ENCODE measurements at regions not wholly inside any gene's neighbourhood (a gene's known extent, or its start where the extent isn't known, plus 50 kb on each side); places are given as distances from the start of the nearest gene placed in this dataset.

DNA sequence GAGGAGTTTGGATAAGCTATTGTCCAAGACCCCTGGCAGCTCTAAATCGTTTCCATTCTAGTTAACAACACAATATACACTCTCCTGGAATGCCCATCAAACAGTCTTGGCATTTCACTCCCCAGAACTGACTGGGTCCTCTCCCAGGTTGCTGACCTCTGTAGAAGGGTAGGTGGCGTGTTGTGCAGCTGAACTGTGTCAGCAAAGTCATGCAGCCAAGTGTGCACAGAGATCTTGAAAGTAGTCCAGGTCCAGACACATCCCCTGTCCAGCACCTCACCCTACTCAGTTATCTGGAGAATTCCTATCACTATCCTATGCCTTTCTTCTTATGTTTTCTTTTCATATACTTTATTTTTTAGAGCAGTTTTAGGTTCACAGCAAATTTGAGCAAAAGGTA lies 312.7 kb downstream of the GABRB3 start:
- intact Hi-C loops (cut with DNase I; ENCODE audit: low total_unique reads), result no loop called here
- Histone ChIP-seq H3K4me1 (no peaks in the 10 kb centered on the region), H3K36me3 (no peaks in the 10 kb centered on the region), H3K27me3 (no peaks in the 10 kb centered on the region), H3K9me3 (peaks cover 0 to 54% (median 12%) of the 10 kb centered on the region in 4 donors), H3K27ac (no peak overlapping the region), H3K4me3 (no peak overlapping the region)
- 41 to 64% (median 61%) methylated on average over 2 of the region's 2 CpGs for WGBS, 5 donors
- TF ChIP-seq, protein P1, sequence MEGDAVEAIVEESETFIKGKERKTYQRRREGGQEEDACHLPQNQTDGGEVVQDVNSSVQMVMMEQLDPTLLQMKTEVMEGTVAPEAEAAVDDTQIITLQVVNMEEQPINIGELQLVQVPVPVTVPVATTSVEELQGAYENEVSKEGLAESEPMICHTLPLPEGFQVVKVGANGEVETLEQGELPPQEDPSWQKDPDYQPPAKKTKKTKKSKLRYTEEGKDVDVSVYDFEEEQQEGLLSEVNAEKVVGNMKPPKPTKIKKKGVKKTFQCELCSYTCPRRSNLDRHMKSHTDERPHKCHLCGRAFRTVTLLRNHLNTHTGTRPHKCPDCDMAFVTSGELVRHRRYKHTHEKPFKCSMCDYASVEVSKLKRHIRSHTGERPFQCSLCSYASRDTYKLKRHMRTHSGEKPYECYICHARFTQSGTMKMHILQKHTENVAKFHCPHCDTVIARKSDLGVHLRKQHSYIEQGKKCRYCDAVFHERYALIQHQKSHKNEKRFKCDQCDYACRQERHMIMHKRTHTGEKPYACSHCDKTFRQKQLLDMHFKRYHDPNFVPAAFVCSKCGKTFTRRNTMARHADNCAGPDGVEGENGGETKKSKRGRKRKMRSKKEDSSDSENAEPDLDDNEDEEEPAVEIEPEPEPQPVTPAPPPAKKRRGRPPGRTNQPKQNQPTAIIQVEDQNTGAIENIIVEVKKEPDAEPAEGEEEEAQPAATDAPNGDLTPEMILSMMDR (IDR thresholded peaks at IDR 0.05), result no peak
- no peak for TF ChIP-seq POLR2AphosphoS5 (IDR thresholded peaks at IDR 0.05)
- no peak for TF ChIP-seq POLR2A (IDR thresholded peaks at IDR 0.05)
- TF ChIP-seq EP300 (IDR thresholded peaks at IDR 0.05), result no peak
- no peak for DNase-seq

DNA sequence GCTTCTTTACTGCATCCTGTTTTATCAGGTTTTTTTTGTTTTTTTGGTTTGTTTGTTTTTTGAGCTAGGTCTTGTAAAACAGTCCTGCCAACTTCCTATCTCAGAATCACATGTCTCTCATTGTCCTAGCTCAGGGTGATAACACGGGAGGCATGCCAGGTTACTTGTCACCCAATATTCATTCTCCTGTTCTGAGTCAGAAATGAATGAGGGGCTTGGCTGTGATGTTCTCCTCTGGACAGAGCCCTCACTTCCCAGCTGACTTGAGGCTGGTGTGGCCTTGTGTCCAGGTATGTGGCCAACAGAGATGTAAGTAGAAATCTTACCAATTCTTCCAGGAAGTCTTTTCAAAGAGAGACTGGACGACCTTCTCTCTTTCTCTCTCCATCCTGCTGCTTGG lies 317.0 kb downstream of the GABRB3 start:
- H3K27me3 ChIP-seq, result no peaks in the 10 kb centered on the region
- TF ChIP-seq EP300 (IDR thresholded peaks at IDR 0.05) (no peak), POLR2A (IDR thresholded peaks at IDR 0.05) (no peak), POLR2AphosphoS5 (IDR thresholded peaks at IDR 0.05) (no peak)
- TF ChIP-seq, protein P1 (IDR thresholded peaks at IDR 0.05), result no peak
- H3K27ac ChIP-seq, result no peak overlapping the region
- no peaks in the 10 kb centered on the region for H3K36me3 ChIP-seq
- 44 to 59% (median 47%) methylated on average over 2 of the region's 2 CpGs for WGBS, 5 donors
- peaks cover 0 to 54% (median 12%) of the 10 kb centered on the region in 4 donors for H3K9me3 ChIP-seq
- H3K4me3 ChIP-seq, result no peak overlapping the region
- DNase-seq, result no peak
- intact Hi-C loops (cut with DNase I; ENCODE audit: low total_unique reads), result no loop called here
- no peaks in the 10 kb centered on the region for H3K4me1 ChIP-seq

DNA sequence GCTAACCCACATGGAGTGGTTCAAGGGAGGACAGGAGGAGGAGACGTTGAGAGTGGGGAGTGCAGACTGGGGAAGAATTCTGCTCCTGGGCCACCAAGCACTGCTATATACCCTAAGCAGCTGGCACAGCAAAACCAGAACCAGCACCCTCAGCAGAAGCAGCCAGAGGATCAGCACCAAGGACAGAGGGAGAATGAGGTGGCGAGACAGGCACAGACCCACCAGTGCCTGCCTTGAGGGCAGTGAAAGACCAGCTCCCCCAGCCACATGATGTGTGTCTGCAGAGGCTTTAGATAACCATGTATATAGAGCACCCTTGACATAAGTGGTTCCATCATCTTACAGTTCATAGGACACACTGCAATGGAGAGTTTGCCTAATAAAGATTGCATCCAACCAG lies 319.0 kb downstream of the GABRB3 start:
- no peaks in the 10 kb centered on the region for H3K4me1 ChIP-seq
- no peak for DNase-seq
- no peak overlapping the region for H3K27ac ChIP-seq
- H3K27me3 ChIP-seq, result no peaks in the 10 kb centered on the region
- no peak overlapping the region for H3K4me3 ChIP-seq
- WGBS, 5 donors, result 36 to 61% (median 43%) methylated on average over 2 of the region's 2 CpGs
- intact Hi-C loops (cut with DNase I; ENCODE audit: low total_unique reads), result no loop called here
- H3K9me3 ChIP-seq, result peaks cover 0 to 47% (median 12%) of the 10 kb centered on the region in 4 donors
- TF ChIP-seq POLR2AphosphoS5 (IDR thresholded peaks at IDR 0.05) (no peak), POLR2A (IDR thresholded peaks at IDR 0.05) (no peak), EP300 (IDR thresholded peaks at IDR 0.05) (no peak)
- TF ChIP-seq, protein P1 (IDR thresholded peaks at IDR 0.05), result no peak
- H3K36me3 ChIP-seq, result no peaks in the 10 kb centered on the region

DNA sequence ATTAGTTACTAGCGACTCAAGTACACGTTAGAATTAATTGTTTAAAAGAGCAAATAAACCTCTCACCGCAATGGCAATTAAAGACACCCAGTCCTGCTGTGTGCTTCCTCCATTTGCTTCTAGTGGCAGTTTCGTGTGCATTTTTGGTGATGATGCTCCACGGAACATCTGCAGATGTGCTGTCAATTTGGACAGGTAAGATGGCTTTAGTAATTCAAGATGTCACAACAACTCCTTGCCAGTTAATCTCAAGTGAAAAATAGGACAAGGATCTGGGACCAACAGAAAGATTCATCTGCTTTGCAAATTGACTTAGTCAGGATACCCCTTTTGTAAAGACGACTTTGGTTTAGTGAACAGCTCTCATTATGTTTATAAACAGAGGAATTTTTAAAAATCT lies 320.9 kb downstream of the GABRB3 start:
- Histone ChIP-seq H3K27me3 (no peaks in the 10 kb centered on the region), H3K36me3 (no peaks in the 10 kb centered on the region), H3K9me3 (peaks cover 0 to 28% (median 5%) of the 10 kb centered on the region in 4 donors), H3K4me1 (no peaks in the 10 kb centered on the region), H3K4me3 (no peak overlapping the region), H3K27ac (no peak overlapping the region)
- intact Hi-C loops (cut with DNase I; ENCODE audit: low total_unique reads), result no loop called here
- TF ChIP-seq, protein P1 (IDR thresholded peaks at IDR 0.05), result no peak
- no peak for TF ChIP-seq EP300 (IDR thresholded peaks at IDR 0.05)
- TF ChIP-seq POLR2AphosphoS5 (IDR thresholded peaks at IDR 0.05), result no peak
- no peak for TF ChIP-seq POLR2A (IDR thresholded peaks at IDR 0.05)
- DNase-seq, result no peak
- WGBS, 5 donors, result 64 to 77% (median 73%) methylated on average over 6 of the region's 6 CpGs
